Activated T-helper 1 cell treated with anti-CD3 and anti-CD28 coated beads, Interleukin-12 subunit alpha, Interleukin-12 subunit beta, Interleukin-2, Interleukin-4 antibody, amounts not matched to agents 30 ng/mL and 10 ng/mL and 1 ng/mL, durations not matched to agents 14 hours and 24 hours and 36 hours (primary cell): ENCODE measurements at regions not wholly inside any gene's neighbourhood (a gene's known extent, or its start where the extent isn't known, plus 50 kb on each side); places are given as distances from the start of the nearest gene placed in this dataset.
"Not testable (repeated sequence)": the region's sequence is repeated elsewhere in the genome, so short reads cannot be mapped to it uniquely, and the experiment has no call there.

Source experiments
- DNase-seq: peaks from one replicate; pipeline ENCODE4 v3.0.0; 2021; ENCODE audit warnings: low spot score
- H3K27ac Mint-ChIP-seq: one replicate; pipeline ENCODE4 v1.8.0; 2021; ENCODE audit warnings: mild to moderate bottlenecking, mixed read lengths
- H3K27me3 Mint-ChIP-seq: one replicate; pipeline ENCODE4 v1.8.0; 2022; ENCODE audit warnings: mild to moderate bottlenecking, moderate library complexity, mixed read lengths; ENCODE audit not compliant: insufficient read depth
- H3K36me3 Mint-ChIP-seq: one replicate; pipeline ENCODE4 v1.8.0; 2021; ENCODE audit warnings: low read depth, mixed read lengths
- H3K4me1 Mint-ChIP-seq: one replicate; pipeline ENCODE4 v1.8.0; 2021; ENCODE audit warnings: low read depth, mixed read lengths
- H3K4me3 Mint-ChIP-seq: one replicate; pipeline ENCODE4 v1.8.0; 2021; ENCODE audit warnings: mild to moderate bottlenecking, moderate library complexity, mixed read lengths
- H3K9me3 Mint-ChIP-seq: one replicate; pipeline ENCODE4 v1.8.0; 2021; ENCODE audit warnings: mixed read lengths
- intact Hi-C: fragments of 100-400 bp; cut with micrococcal nuclease; formaldehyde crosslinking; loops from one replicate; pipeline ENCODE4 v1.15.1; 2024

DNA sequence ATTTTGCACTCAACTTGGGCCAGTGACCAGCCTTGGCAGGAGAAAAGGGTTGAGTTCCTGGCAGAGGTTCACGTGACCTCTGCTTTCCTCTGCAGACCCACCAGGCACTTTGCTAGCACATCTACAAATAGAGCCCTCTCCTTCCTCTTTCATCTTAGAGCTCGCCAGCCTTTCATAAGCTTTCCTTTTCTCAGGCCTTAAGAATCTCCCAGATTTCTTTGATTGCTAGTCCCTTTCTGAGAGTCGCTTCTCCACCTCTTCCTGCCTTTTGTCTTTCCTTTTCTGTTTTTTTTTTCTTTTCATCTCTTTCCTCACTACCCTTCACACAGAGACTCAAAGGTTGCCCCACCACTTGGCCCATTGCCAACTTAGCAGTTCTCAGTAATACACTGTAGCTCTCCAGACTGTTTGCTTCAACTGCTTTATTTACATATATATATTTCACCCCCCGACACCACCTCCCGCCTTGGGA lies 375.7 kb upstream of the SPRY2 start:
- Mint-ChIP-seq H3K4me3 (no peak overlapping the region), H3K36me3 (no peaks in the 10 kb centered on the region), H3K27ac (no peak overlapping the region), H3K4me1 (no peaks in the 10 kb centered on the region), H3K9me3 (peaks cover 7% of the 10 kb centered on the region), H3K27me3 (peaks cover 2% of the 10 kb centered on the region)
- intact Hi-C loops, result no loop called here
- DNase-seq, result no peak

DNA sequence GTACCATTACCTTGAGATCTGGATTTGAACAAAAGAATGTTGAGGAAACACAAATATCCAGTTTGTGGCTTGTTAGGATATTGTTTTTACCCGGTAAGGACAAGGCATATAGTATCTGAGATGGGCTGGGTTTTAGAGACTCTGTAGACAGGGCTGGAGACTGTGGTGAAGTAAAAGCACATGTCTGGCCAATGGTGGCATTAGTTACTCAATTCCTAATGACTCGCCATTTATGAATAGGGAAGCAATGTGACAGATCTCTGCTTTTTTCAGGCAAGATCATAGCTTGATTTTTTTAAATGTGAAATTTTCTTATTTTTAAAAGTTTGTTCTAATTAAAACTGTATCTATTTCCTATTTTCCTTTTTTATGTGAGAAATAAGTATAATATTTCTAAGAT lies 371.1 kb upstream of the SPRY2 start:
- Mint-ChIP-seq H3K4me3 (no peak overlapping the region), H3K27me3 (peaks cover 2% of the 10 kb centered on the region), H3K27ac (no peak overlapping the region), H3K9me3 (peaks cover 10% of the 10 kb centered on the region), H3K36me3 (no peaks in the 10 kb centered on the region), H3K4me1 (no peaks in the 10 kb centered on the region)
- DNase-seq, result no peak
- intact Hi-C loops, result no loop called here

DNA sequence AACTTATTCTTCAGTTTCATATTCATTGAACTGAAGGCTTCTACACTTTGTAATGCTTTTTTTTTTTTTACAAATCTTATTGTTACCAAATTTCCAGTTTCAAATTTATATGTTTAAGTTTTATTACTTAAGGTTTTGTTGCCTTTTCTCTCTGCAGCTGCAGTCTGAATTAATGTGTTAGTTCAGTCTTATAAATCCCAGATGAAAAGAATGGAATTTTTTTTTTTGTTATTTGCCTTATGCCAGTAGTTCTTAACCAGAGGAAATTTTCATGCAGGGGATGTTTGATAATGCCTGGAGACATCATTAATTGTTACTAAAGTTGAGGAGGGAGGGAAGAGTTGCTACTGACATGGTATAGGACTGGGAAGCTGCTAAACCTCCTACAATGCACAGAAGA lies 367.9 kb upstream of the SPRY2 start:
- H3K4me1 Mint-ChIP-seq, result no peaks in the 10 kb centered on the region
- H3K27me3 Mint-ChIP-seq, result no peaks in the 10 kb centered on the region
- peaks cover 12% of the 10 kb centered on the region for H3K9me3 Mint-ChIP-seq
- H3K27ac Mint-ChIP-seq, result no peak overlapping the region
- intact Hi-C loops, result no loop called here
- no peak for DNase-seq
- H3K36me3 Mint-ChIP-seq, result no peaks in the 10 kb centered on the region
- no peak overlapping the region for H3K4me3 Mint-ChIP-seq

- Mint-ChIP-seq H3K36me3 (no peaks in the 10 kb centered on the region), H3K4me3 (no peak overlapping the region), H3K9me3 (peaks cover 9% of the 10 kb centered on the region), H3K4me1 (no peaks in the 10 kb centered on the region), H3K27me3 (no peaks in the 10 kb centered on the region), H3K27ac (no peak overlapping the region)
- DNase-seq, result no peak
- intact Hi-C loops, result no loop called here
Observed at GRCh38 chr13:80707000-80707983, 366.4 kb upstream of the SPRY2 start.

- Mint-ChIP-seq H3K4me3 (no peak overlapping the region), H3K4me1 (no peaks in the 10 kb centered on the region), H3K36me3 (no peaks in the 10 kb centered on the region), H3K27me3 (no peaks in the 10 kb centered on the region), H3K27ac (no peak overlapping the region), H3K9me3 (peaks cover 5% of the 10 kb centered on the region)
- no peak for DNase-seq
- intact Hi-C loops, result no loop called here
Observed at GRCh38 chr13:80706164-80706471, 365.2 kb upstream of the SPRY2 start.

DNA sequence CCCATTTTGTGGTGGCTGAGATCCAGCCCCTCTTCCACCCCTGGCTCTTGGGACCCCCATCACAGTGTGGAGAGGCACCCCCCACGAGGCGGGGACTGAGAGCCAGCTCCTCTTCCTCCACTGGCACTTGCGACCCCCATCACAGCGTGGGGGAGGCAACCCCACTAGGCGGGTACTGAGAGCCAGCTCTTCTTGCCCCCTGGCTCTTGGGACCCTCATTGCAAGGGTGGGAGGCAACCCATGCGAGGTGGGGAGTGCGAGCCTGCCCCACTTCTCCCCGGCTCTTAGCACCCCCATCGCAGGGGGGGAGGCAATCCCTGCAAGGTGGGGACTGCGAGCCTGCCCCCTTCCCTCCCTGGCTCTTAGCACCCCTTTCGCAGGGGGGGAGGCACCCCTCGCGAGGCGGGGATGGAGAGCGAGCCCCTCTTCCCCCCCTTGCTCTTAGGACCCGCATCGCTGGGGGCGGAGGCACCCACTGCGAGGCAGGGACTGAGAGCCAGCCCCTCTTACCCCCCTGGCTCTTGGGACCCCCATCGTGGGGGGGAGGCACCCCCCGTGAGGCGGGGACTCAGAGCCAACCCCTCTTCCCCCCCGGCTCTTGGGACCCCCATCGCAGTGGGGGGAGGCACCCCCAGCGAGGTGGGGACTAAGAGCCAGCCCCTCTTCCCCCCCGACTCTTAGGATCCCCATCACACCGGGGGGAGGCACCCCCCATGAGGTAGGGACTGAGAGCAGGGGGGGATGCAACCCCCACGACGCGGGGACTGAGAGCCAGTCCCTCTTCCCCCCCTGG lies 364.6 kb upstream of the SPRY2 start:
- H3K4me1 Mint-ChIP-seq, result no peaks in the 10 kb centered on the region
- DNase-seq, result no peak
- intact Hi-C loops, result no loop called here
- no peak overlapping the region for H3K27ac Mint-ChIP-seq
- no peaks in the 10 kb centered on the region for H3K36me3 Mint-ChIP-seq
- H3K9me3 Mint-ChIP-seq, result peaks cover 5% of the 10 kb centered on the region
- H3K27me3 Mint-ChIP-seq, result no peaks in the 10 kb centered on the region
- no peak overlapping the region for H3K4me3 Mint-ChIP-seq

- no peak for DNase-seq
- H3K4me1 Mint-ChIP-seq, result no peaks in the 10 kb centered on the region
- H3K4me3 Mint-ChIP-seq, result no peak overlapping the region
- peaks cover 5% of the 10 kb centered on the region for H3K9me3 Mint-ChIP-seq
- H3K36me3 Mint-ChIP-seq, result no peaks in the 10 kb centered on the region
- intact Hi-C loops, result no loop called here
- H3K27me3 Mint-ChIP-seq, result no peaks in the 10 kb centered on the region
- no peak overlapping the region for H3K27ac Mint-ChIP-seq
Observed at GRCh38 chr13:80704369-80704768, 363.4 kb upstream of the SPRY2 start.

DNA sequence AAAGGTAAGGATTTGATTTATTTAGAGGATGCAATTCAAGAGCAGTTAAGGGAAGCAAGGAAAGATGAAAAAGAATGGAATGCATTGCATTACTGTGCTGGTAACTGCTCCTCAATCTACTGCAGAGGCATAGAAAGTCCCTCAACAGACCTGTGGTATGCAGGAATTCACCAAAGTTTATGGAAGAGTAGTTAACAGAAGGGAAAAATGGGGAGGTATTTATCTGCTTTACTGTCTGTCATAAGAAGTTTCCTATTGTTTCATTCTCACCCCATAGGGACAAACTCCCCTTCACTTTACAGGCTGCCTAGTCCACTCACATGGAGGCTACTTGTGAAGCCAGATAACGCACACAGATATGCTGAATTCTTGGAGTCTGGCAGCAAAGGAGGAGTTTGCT lies 354.9 kb upstream of the SPRY2 start:
- intact Hi-C loops, result no loop called here
- H3K27ac Mint-ChIP-seq, result no peak overlapping the region
- H3K36me3 Mint-ChIP-seq, result no peaks in the 10 kb centered on the region
- H3K4me3 Mint-ChIP-seq, result no peak overlapping the region
- DNase-seq, result no peak
- H3K9me3 Mint-ChIP-seq, result peaks cover 8% of the 10 kb centered on the region
- no peaks in the 10 kb centered on the region for H3K27me3 Mint-ChIP-seq
- no peaks in the 10 kb centered on the region for H3K4me1 Mint-ChIP-seq

DNA sequence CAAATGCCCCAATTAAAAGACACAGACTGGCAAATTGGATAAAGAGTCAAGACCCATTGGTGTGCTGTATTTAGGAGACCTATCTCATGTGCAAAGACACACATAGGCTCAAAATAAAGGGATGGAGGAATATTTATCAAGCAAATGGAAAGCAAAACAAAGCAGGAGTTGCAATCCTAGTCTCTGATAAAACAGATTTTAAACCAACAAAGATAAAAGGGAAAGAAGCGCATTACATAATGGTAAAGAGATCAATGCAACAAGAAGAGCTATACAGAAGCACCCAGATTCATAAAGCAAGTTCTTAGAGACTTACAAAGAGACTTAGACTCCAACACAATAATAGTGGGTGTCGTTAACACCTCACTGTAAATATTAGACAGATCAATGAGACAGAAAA lies 350.9 kb upstream of the SPRY2 start:
- H3K27ac Mint-ChIP-seq, DNase-seq, H3K9me3 Mint-ChIP-seq, H3K36me3 Mint-ChIP-seq, H3K27me3 Mint-ChIP-seq, intact Hi-C loops, H3K4me1 Mint-ChIP-seq, H3K4me3 Mint-ChIP-seq: not testable (repeated sequence)

DNA sequence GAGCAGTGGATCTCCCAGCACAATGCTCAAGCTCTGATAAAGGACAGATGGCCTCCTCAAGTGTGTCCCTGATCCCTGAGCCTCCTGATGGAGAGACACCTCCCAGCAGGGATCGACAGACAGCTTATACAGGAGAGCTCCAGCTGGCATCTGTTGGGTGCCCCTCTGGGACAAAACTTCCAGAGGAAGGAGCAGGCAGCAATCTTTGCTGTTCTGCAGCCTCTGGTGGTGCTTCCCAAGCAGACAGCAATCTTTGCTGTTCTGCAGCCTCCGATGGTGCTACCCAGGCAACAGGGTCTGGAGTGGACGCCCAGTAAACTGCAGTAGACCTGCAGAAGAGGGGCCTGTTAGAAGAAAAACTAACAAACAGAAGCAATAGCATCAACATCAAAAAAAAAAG lies 349.3 kb upstream of the SPRY2 start:
- Mint-ChIP-seq H3K27ac (no peak overlapping the region), H3K27me3 (no peaks in the 10 kb centered on the region), H3K36me3 (no peaks in the 10 kb centered on the region), H3K9me3 (peaks cover 8% of the 10 kb centered on the region), H3K4me3 (no peak overlapping the region), H3K4me1 (no peaks in the 10 kb centered on the region)
- intact Hi-C loops, result no loop called here
- no peak for DNase-seq

- Mint-ChIP-seq H3K27me3 (no peaks in the 10 kb centered on the region), H3K4me1 (no peaks in the 10 kb centered on the region), H3K27ac (no peak overlapping the region), H3K9me3 (peaks cover 8% of the 10 kb centered on the region), H3K36me3 (no peaks in the 10 kb centered on the region), H3K4me3 (no peak overlapping the region)
- no peak for DNase-seq
- intact Hi-C loops, result no loop called here
Observed at GRCh38 chr13:80688593-80688992, 347.7 kb upstream of the SPRY2 start.

- no peak overlapping the region for H3K27ac Mint-ChIP-seq
- no peaks in the 10 kb centered on the region for H3K9me3 Mint-ChIP-seq
- no peaks in the 10 kb centered on the region for H3K36me3 Mint-ChIP-seq
- intact Hi-C loops, result no loop called here
- DNase-seq, result no peak
- no peaks in the 10 kb centered on the region for H3K27me3 Mint-ChIP-seq
- no peak overlapping the region for H3K4me3 Mint-ChIP-seq
- H3K4me1 Mint-ChIP-seq, result no peaks in the 10 kb centered on the region
Observed at GRCh38 chr13:80685942-80686341, 345.0 kb upstream of the SPRY2 start.

GRCh38 chr13:80684217-80684991 lies 343.5 kb upstream of the SPRY2 start:
- DNase-seq, result no peak
- H3K4me1 Mint-ChIP-seq, result no peaks in the 10 kb centered on the region
- intact Hi-C loops, result no loop called here

More at GRCh38 chr13:80684217-80684991, 343.5 kb upstream of the SPRY2 start:
- Mint-ChIP-seq H3K36me3 (no peaks in the 10 kb centered on the region), H3K27ac (no peak overlapping the region), H3K4me3 (no peak overlapping the region), H3K27me3 (no peaks in the 10 kb centered on the region), H3K9me3 (peaks cover 1% of the 10 kb centered on the region)
